ENCODE measurements at regions not wholly inside any gene's neighbourhood (a gene's known extent, or its start where the extent isn't known, plus 50 kb on each side); places are given as distances from the start of the nearest gene placed in this dataset.

- TF ChIP-seq EZH2 (IDR thresholded peaks at IDR 0.05; ENCODE audit: borderline replicate concordance, low read depth, low read length, severe bottlenecking) (no peak), CTCF (IDR thresholded peaks at IDR 0.05; ENCODE audit: borderline replicate concordance, extremely low read depth, low read length, poor library complexity, severe bottlenecking) (no peak)
These were observed 50.1 kb upstream of the SPTBN1 start for GRCh38 chr2:54406031-54406430.
